ENCODE measurements at regions not wholly inside any gene's neighbourhood (a gene's known extent, or its start where the extent isn't known, plus 50 kb on each side); places are given as distances from the start of the nearest gene placed in this dataset.

GRCh38 chr2:142509401-142509800, 368.1 kb upstream of the KYNU start:
- Histone ChIP-seq H3K9me3 (replicated peaks; ENCODE audit: control insufficient read depth, insufficient read depth, low read length) (no peaks in the 10 kb centered on the region), H3K27me3 (ENCODE audit: control insufficient read depth in 2 of 2, insufficient read depth in 2 of 2, low read length in 2 of 2) (no peaks in the 10 kb centered on the region), H3K79me2 (ENCODE audit: control insufficient read depth, insufficient read depth, low read length) (no peaks in the 10 kb centered on the region), H3K4me3 (replicated peaks in 1 of 3; ENCODE audit: insufficient read depth in 1 of 3, low read depth in 1 of 3, low read length in 3 of 3) (no peak overlapping the region), H3K4me2 (ENCODE audit: insufficient read depth, low read length) (no peak overlapping the region), H3K4me1 (ENCODE audit: control insufficient read depth, extremely low read depth, insufficient read depth, low read length) (no peaks in the 10 kb centered on the region), H3K9ac (replicated peaks; ENCODE audit: extremely low read depth, insufficient read depth, low read length) (no peak overlapping the region), H2AFZ (ENCODE audit: low read depth, low read length) (no peak overlapping the region), H3K27ac (ENCODE audit: insufficient read depth, low read depth, low read length) (no peak overlapping the region), H4K20me1 (replicated peaks; ENCODE audit: control insufficient read depth, extremely low read depth, insufficient read depth, low read length) (no peaks in the 10 kb centered on the region), H3K9me1 (replicated peaks; ENCODE audit: control insufficient read depth, extremely low read depth, insufficient read depth, low read length) (no peaks in the 10 kb centered on the region), H3K36me3 (ENCODE audit: control insufficient read depth in 2 of 2, extremely low read depth in 1 of 2, insufficient read depth in 2 of 2, low read length in 2 of 2) (no peaks in the 10 kb centered on the region)
- FAIRE-seq (no peak), DNase-seq (ENCODE audit: low read depth, low spot score) (no peak)
- ChIA-PET CTCF (no interaction called here), POLR2A (no interaction called here)
- BruUV-seq (replicated peaks), result no TSS peak
- dilution Hi-C loops (cut with MboI; ENCODE audit: extremely low pct_ligation_motif_present, low sequenced_read_pairs), result no loop called here
- intact Hi-C loops (cut with micrococcal nuclease), result no loop called here
- TF ChIP-seq JUN (IDR thresholded peaks at IDR 0.05; ENCODE audit: borderline replicate concordance, insufficient read depth, insufficient read length, low read depth) (no peak), EZH2 (IDR thresholded peaks at IDR 0.05; ENCODE audit: borderline replicate concordance, low read depth, low read length, severe bottlenecking) (no peak), MYC (IDR thresholded peaks at IDR 0.05; ENCODE audit: low read depth, low read length) (no peak), POLR2AphosphoS5 (IDR thresholded peaks at IDR 0.05; ENCODE audit: insufficient read depth, low read depth, low read length) (no peak)

GRCh38 chr2:142504754-142505153, 372.7 kb upstream of the KYNU start:
- H3K4me1 ChIP-seq (ENCODE audit: control insufficient read depth, extremely low read depth, insufficient read depth, low read length), result no peaks in the 10 kb centered on the region
- no peak for FAIRE-seq
- H3K9ac ChIP-seq (replicated peaks; ENCODE audit: extremely low read depth, insufficient read depth, low read length), result no peak overlapping the region
- DNase-seq (ENCODE audit: low read depth, low spot score), result no peak
- no peak overlapping the region for H3K4me3 ChIP-seq (replicated peaks in 1 of 3; ENCODE audit: insufficient read depth in 1 of 3, low read depth in 1 of 3, low read length in 3 of 3)
- CTCF ChIA-PET, result no interaction called here
- dilution Hi-C loops (cut with MboI; ENCODE audit: extremely low pct_ligation_motif_present, low sequenced_read_pairs) (no loop called here), intact Hi-C loops (cut with micrococcal nuclease) (no loop called here)
- no peak overlapping the region for H3K4me2 ChIP-seq (ENCODE audit: insufficient read depth, low read length)
- H3K27ac ChIP-seq (ENCODE audit: insufficient read depth, low read depth, low read length), result no peak overlapping the region
- H2AFZ ChIP-seq (ENCODE audit: low read depth, low read length), result no peak overlapping the region
- no peaks in the 10 kb centered on the region for H4K20me1 ChIP-seq (replicated peaks; ENCODE audit: control insufficient read depth, extremely low read depth, insufficient read depth, low read length)
- POLR2A ChIA-PET, result no interaction called here
- no peaks in the 10 kb centered on the region for H3K79me2 ChIP-seq (ENCODE audit: control insufficient read depth, insufficient read depth, low read length)
- TF ChIP-seq GATA2 (IDR thresholded peaks at IDR 0.05; ENCODE audit: insufficient read depth, insufficient read length, low read depth, low read length) (no peak), MAX (IDR thresholded peaks at IDR 0.05; ENCODE audit: insufficient read depth, insufficient read length) (no peak), MYC (IDR thresholded peaks at IDR 0.05; ENCODE audit: low read depth, low read length) (no peak), POLR2A (IDR thresholded peaks at IDR 0.05; ENCODE audit: low read depth, low read length) (no peak), EZH2 (IDR thresholded peaks at IDR 0.05; ENCODE audit: borderline replicate concordance, low read depth, low read length, severe bottlenecking) (no peak), CTCF (IDR thresholded peaks at IDR 0.05; ENCODE audit: extremely low read depth in 1 of 2, insufficient read depth in 1 of 2, low read depth in 1 of 2, low read length in 2 of 2) (no peak), JUN (IDR thresholded peaks at IDR 0.05; ENCODE audit: borderline replicate concordance, insufficient read depth, insufficient read length, low read depth) (no peak), POLR2AphosphoS5 (IDR thresholded peaks at IDR 0.05; ENCODE audit: insufficient read depth, low read depth, low read length) (no peak), FOS (IDR thresholded peaks at IDR 0.05; ENCODE audit: borderline replicate concordance, insufficient read depth, low read length) (no peak)
- H3K36me3 ChIP-seq (ENCODE audit: control insufficient read depth in 2 of 2, extremely low read depth in 1 of 2, insufficient read depth in 2 of 2, low read length in 2 of 2), result no peaks in the 10 kb centered on the region
- no TSS peak for BruUV-seq (replicated peaks)
- peaks cover 2% of the 10 kb centered on the region for H3K9me3 ChIP-seq (replicated peaks; ENCODE audit: control insufficient read depth, insufficient read depth, low read length)
- no peaks in the 10 kb centered on the region for H3K9me1 ChIP-seq (replicated peaks; ENCODE audit: control insufficient read depth, extremely low read depth, insufficient read depth, low read length)
- H3K27me3 ChIP-seq (ENCODE audit: control insufficient read depth in 2 of 2, insufficient read depth in 2 of 2, low read length in 2 of 2), result no peaks in the 10 kb centered on the region

All from endothelial cell of umbilical vein (primary cell).